SK-N-SH treated with all-trans-retinoic acid at 6 μM for 48 hours (cell line): ENCODE measurements at regions not wholly inside any gene's neighbourhood (a gene's known extent, or its start where the extent isn't known, plus 50 kb on each side); places are given as distances from the start of the nearest gene placed in this dataset.
"Not testable (repeated sequence)": the region's sequence is repeated elsewhere in the genome, so short reads cannot be mapped to it uniquely, and the experiment has no call there.

Source experiments
- ATAC-seq: fragments of 200-7000 bp; cut with Tn5 transposase; 3 replicates; pipeline ENCODE4 v1.9.1; 2020; ENCODE audit warnings: mild to moderate bottlenecking, moderate library complexity
- ARNTL ChIP-seq: fragments of 450-650 bp; formaldehyde crosslinking; IDR thresholded peaks from 2 replicates; pipeline ENCODE4 v1.5.0; 2020; ENCODE audit warnings: low read depth, mild to moderate bottlenecking, moderate library complexity, borderline replicate concordance
- BACH2 ChIP-seq: fragments of 250-450 bp; sonication (Bioruptor Pico); IDR thresholded peaks from 2 replicates; pipeline ENCODE4 v1.9.0; 2021; ENCODE audit warnings: mild to moderate bottlenecking, borderline replicate concordance
- CSDC2 ChIP-seq: fragments of 250-450 bp; sonication (Bioruptor Pico); IDR thresholded peaks from 2 replicates; pipeline ENCODE4 v1.5.0; 2020; ENCODE audit warnings: mild to moderate bottlenecking, moderate library complexity
- CSRNP3 ChIP-seq: fragments of 250-450 bp; sonication (Bioruptor Pico); IDR thresholded peaks from 2 replicates; pipeline ENCODE4 v1.5.1; 2021; ENCODE audit warnings: mild to moderate bottlenecking, moderate library complexity
- ESRRG ChIP-seq: fragments of 250-450 bp; sonication (Bioruptor Pico); IDR thresholded peaks from 2 replicates; pipeline ENCODE4 v1.6.1; 2021; ENCODE audit warnings: mild to moderate bottlenecking
- GLIS3 ChIP-seq: fragments of 250-450 bp; sonication (Bioruptor Pico); IDR thresholded peaks from 2 replicates; pipeline ENCODE4 v1.5.0; 2020; ENCODE audit warnings: mild to moderate bottlenecking, moderate library complexity
- ISL1 ChIP-seq: fragments of 250-450 bp; sonication (Bioruptor Pico); IDR thresholded peaks from 2 replicates; pipeline ENCODE4 v2.1.2; 2022; ENCODE audit warnings: mild to moderate bottlenecking, moderate library complexity
- OSR1 ChIP-seq: fragments of 250-450 bp; sonication (Bioruptor Pico); IDR thresholded peaks from 2 replicates; pipeline ENCODE4 v1.8.0; 2022; ENCODE audit warnings: moderate library complexity, mild to moderate bottlenecking, inconsistent platforms
- POU6F1 ChIP-seq: fragments of 250-450 bp; sonication (Bioruptor Pico); IDR thresholded peaks from 2 replicates; pipeline ENCODE4 v1.8.0; 2021; ENCODE audit warnings: low read depth, mild to moderate bottlenecking, moderate library complexity, borderline replicate concordance
- PPARA ChIP-seq: fragments of 250-450 bp; sonication (Bioruptor Pico); IDR thresholded peaks from 2 replicates; pipeline ENCODE4 v1.5.0; 2020; ENCODE audit warnings: mild to moderate bottlenecking, borderline replicate concordance
- RARB ChIP-seq: fragments of 250-450 bp; sonication (Bioruptor Pico); IDR thresholded peaks from 2 replicates; pipeline ENCODE4 v1.8.0; 2021; ENCODE audit warnings: mild to moderate bottlenecking, moderate library complexity
- SNAI2 ChIP-seq: fragments of 250-450 bp; sonication (Bioruptor Pico); IDR thresholded peaks from 2 replicates; pipeline ENCODE4 v1.5.0; 2020; ENCODE audit warnings: mild to moderate bottlenecking, moderate library complexity
- TCF4 ChIP-seq: fragments of 250-450 bp; sonication (Bioruptor Pico); IDR thresholded peaks from 2 replicates; pipeline ENCODE4 v1.8.0; 2021; ENCODE audit warnings: mild to moderate bottlenecking, moderate library complexity, borderline replicate concordance
- TOX ChIP-seq: fragments of 250-450 bp; sonication (Bioruptor Pico); IDR thresholded peaks from 2 replicates; pipeline ENCODE4 v1.8.0; 2021; ENCODE audit warnings: mild to moderate bottlenecking, moderate library complexity, borderline replicate concordance
- ZC3H10 ChIP-seq: fragments of 250-450 bp; sonication (Bioruptor Pico); IDR thresholded peaks from 2 replicates; pipeline ENCODE4 v1.5.1; 2021; ENCODE audit warnings: mild to moderate bottlenecking, moderate library complexity
- ZFP3 ChIP-seq: fragments of 250-450 bp; sonication (Bioruptor Pico); IDR thresholded peaks from 2 replicates; pipeline ENCODE4 v1.5.0; 2020; ENCODE audit warnings: mild to moderate bottlenecking, moderate library complexity
- ZFP30 ChIP-seq: fragments of 450-650 bp; formaldehyde crosslinking; IDR thresholded peaks from 2 replicates; pipeline ENCODE4 v1.5.0; 2022; ENCODE audit warnings: mild to moderate bottlenecking, moderate library complexity
- ZNF565 ChIP-seq: fragments of 450-650 bp; formaldehyde crosslinking; conservative IDR thresholded peaks from 2 replicates; pipeline ENCODE4 v1.5.0; 2020; ENCODE audit warnings: low read depth, mild to moderate bottlenecking, moderate library complexity
- ZNF70 ChIP-seq: fragments of 450-650 bp; formaldehyde crosslinking; IDR thresholded peaks from 2 replicates; pipeline ENCODE4 v1.5.0; 2020; ENCODE audit warnings: mild to moderate bottlenecking, moderate library complexity
- ZNF8 ChIP-seq: fragments of 450-650 bp; formaldehyde crosslinking; IDR thresholded peaks from 2 replicates; pipeline ENCODE4 v1.5.0; 2020; ENCODE audit warnings: mild to moderate bottlenecking, moderate library complexity
- TF ChIP-seq, protein P1 (sequence below): fragments of 250-450 bp; sonication (Bioruptor Pico); IDR thresholded peaks from 2 replicates; pipeline ENCODE4 v1.5.1; 2020; ENCODE audit warnings: low read depth, mild to moderate bottlenecking, moderate library complexity

GRCh38 chr6:44740566-44741120, 353.1 kb downstream of the CDC5L start (continued):
- TF ChIP-seq BACH2 (CRISPR knock-in tag) (no peak), ESRRG (no peak), ZC3H10 (CRISPR knock-in tag) (no peak), ZFP30 (CRISPR knock-in tag) (no peak), CSRNP3 (no peak), CSDC2 (CRISPR knock-in tag) (no peak), TCF4 (CRISPR knock-in tag) (no peak)

GRCh38 chr6:44742201-44742600, 354.7 kb downstream of the CDC5L start:
- no peak for ATAC-seq
- TF ChIP-seq RARB (no peak), BACH2 (CRISPR knock-in tag) (no peak), OSR1 (CRISPR knock-in tag) (no peak), ARNTL (CRISPR knock-in tag) (no peak), ZFP30 (CRISPR knock-in tag) (no peak), ZNF8 (CRISPR knock-in tag) (no peak), ZFP3 (CRISPR knock-in tag) (no peak), ESRRG (no peak), CSRNP3 (no peak), POU6F1 (no peak), CSDC2 (CRISPR knock-in tag) (no peak), SNAI2 (CRISPR knock-in tag) (no peak), ZNF565 (CRISPR knock-in tag) (no peak), PPARA (no peak), GLIS3 (no peak), TOX (CRISPR knock-in tag) (no peak), ISL1 (CRISPR knock-in tag) (no peak), TCF4 (CRISPR knock-in tag) (no peak), ZNF70 (CRISPR knock-in tag) (no peak)
- TF ChIP-seq, protein P1, sequence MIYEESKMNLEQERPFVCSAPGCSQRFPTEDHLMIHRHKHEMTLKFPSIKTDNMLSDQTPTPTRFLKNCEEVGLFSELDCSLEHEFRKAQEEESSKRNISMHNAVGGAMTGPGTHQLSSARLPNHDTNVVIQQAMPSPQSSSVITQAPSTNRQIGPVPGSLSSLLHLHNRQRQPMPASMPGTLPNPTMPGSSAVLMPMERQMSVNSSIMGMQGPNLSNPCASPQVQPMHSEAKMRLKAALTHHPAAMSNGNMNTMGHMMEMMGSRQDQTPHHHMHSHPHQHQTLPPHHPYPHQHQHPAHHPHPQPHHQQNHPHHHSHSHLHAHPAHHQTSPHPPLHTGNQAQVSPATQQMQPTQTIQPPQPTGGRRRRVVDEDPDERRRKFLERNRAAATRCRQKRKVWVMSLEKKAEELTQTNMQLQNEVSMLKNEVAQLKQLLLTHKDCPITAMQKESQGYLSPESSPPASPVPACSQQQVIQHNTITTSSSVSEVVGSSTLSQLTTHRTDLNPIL (CRISPR knock-in tag) = no peak

DNA sequence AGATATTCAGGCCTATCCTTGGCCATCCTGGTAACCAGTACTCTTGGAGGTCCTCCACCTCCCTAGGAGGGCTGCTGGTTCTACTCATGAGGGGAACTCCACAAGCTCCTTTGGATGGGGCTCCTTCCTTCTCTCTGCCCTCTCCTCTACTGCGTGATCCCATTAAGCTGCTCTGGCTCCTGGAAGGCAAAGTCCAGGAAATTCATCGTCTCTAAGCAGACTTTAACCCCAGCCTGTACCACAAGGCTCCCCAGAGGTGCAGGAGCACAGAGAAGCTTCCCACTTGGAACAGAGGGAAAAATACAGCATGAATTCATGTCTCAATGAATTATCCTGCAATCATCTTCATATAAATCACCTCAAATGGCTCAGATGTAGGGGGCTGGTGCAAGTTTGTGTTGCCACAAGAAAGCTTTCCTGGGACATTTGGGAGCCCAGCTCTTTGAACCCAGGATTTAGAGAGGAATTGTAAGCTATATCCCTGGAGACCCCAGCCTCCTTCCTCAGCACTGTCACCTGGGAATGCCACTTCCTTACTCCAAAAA, 355.4 kb downstream of the CDC5L start:
- no peak for ATAC-seq
- TF ChIP-seq BACH2 (CRISPR knock-in tag) (no peak), RARB (no peak), TCF4 (CRISPR knock-in tag) (no peak), POU6F1 (no peak), TOX (CRISPR knock-in tag) (no peak)

- not testable (repeated sequence) for ATAC-seq
These were observed 372.6 kb downstream of the CDC5L start for GRCh38 chr6:44760116-44760515.
